ENCODE measurements at regions not wholly inside any gene's neighbourhood (a gene's known extent, or its start where the extent isn't known, plus 50 kb on each side); places are given as distances from the start of the nearest gene placed in this dataset.

DNA sequence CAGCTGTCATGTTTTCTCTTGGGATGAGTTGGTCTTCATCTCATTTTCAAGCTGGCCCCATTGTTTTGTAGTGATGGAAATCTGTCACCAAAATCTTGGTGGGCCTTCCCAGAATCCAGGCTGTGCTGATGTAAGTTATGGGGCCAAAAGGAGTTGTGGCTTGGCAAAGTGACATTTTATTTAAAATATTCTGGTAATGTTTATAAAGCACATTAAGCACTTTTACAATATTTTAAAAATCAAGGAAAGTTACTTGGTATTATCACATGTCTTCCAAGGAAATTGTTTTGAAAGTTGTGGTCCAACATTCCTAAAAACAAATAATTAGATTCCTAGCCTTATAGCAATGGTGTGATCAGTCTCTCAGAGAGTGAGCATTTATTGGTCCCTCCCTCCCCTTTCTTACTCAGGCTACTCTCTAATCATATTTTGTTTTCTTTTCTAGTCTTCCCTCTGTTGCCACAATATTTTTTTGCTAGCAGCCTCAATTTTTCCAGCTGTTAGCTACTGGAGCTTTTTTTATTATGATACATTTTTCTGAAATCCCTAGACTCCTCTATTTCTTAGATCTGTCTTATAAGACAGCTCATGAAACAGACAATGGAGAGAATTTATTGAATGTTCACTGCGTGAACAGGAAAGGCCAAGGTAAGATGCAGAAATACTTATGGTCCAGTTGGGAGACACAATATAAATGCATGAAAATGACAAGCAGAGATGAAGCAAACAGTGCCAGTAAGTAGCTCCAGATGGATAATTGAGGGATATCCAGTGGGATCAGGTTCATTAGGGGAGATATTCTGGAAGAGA is 408.1 kb upstream of the ZNF608 start:
- TF ChIP-seq JUND (IDR thresholded peaks at IDR 0.05; ENCODE audit: low read depth): no peak
- no peak for DNase-seq (ENCODE audit: low read depth in 1 of 2, low spot score in 1 of 2)
- in situ Hi-C loops (cut with HindIII; ENCODE audit: low pct_unique_long_range_greater_than_20kb, low sequenced_read_pairs): no loop called here

DNA sequence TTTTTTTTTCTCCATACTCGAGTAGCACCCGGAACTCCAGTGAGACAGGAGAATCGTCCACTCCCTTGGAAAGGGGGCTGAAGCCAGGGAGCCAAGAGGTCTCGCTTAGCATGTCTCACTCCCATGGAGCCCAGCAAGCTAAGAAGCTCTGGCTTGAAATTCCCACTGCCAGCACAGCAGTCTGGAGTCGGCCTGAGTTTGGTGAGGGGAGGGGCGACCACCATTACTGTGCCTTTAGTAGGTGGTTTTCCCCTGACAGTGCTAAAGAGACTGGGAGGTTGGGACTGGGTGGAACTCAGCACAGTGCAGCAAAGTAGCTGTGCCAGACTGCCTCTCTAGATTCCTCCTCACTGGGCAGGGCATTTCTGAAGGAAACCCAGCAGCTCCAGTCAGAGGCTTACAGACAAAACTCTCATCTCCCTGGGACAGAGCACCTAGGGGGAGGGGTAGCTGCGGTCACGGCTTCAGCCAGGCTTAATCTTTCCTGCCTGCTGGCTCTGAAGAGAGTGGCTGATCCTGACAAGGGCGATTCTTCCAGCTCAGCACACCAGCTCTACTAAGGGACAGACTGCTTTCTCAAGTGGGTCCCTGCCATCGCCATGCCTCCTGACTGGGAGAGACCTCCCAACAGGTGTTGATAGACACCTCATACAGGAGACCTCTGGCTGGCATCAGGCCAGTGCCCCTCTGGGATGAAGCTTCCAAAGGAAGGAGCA is 414.5 kb upstream of the ZNF608 start:
- DNase-seq (ENCODE audit: low read depth in 1 of 2, low spot score in 1 of 2): no peak
- TF ChIP-seq JUND (IDR thresholded peaks at IDR 0.05; ENCODE audit: low read depth): no peak
- in situ Hi-C loops (cut with HindIII; ENCODE audit: low pct_unique_long_range_greater_than_20kb, low sequenced_read_pairs): no loop called here

DNA sequence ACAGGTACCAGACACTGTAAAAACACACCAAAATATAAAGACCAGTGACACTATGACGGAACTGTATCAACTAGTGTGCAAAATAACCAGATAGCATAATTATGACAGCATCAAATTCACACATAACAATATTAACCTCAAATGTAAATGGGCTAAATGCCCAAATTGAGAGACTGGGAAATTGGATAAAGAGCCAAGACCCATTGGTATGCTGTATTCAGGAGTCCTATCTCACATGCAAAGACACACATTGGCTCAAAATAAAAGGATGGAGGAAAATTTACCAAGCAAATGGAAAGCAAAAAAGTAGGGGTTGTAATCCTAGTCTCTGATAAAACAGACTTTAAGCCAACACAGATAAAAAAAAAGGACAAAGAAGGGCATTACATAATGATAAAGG is 416.3 kb upstream of the ZNF608 start:
- in situ Hi-C loops (cut with HindIII; ENCODE audit: low pct_unique_long_range_greater_than_20kb, low sequenced_read_pairs): no loop called here
- no peak for DNase-seq (ENCODE audit: low read depth in 1 of 2, low spot score in 1 of 2)
- no peak for TF ChIP-seq JUND (IDR thresholded peaks at IDR 0.05; ENCODE audit: low read depth)

DNA sequence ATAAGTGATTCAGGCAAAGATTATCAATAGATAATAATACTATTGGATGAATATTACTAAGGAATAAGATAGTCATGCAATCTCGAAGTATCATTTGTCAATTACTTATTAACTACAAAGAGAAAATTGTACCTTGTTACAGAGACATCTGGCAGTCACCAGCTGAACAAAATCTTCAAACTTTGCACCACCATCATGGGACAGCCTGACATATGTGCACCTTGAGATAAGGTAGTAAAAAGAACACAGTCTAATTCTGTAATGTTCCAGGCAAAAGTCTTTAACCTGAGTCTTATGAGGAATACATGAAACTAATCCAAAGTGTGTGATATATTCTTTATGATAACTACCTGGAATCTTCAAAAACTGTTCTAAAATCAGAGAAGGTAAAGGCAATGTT is 423.0 kb upstream of the ZNF608 start:
- in situ Hi-C loops (cut with HindIII; ENCODE audit: low pct_unique_long_range_greater_than_20kb, low sequenced_read_pairs): no loop called here
- no peak for DNase-seq (ENCODE audit: low read depth in 1 of 2, low spot score in 1 of 2)
- TF ChIP-seq JUND (IDR thresholded peaks at IDR 0.05; ENCODE audit: low read depth): no peak

DNA sequence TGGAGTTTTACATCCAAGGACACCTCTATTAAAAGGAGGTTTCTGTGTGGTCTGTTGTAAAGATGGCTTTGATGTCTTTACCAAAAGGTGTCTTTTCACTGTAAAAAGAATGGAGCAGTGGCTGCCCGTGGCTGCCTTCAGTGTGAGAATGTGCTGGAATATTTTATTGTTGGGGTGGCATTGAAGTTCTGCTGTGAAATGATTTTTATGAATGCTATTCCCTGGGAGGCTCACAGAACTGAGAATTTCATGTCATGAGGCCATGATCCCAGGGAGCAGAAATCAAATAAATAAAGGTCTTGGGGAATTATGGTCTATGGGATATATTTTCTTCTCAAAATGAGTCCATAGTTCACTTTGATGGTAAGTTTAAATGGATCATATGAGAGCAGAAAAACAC is 425.2 kb upstream of the ZNF608 start:
- TF ChIP-seq JUND (IDR thresholded peaks at IDR 0.05; ENCODE audit: low read depth): no peak
- in situ Hi-C loops (cut with HindIII; ENCODE audit: low pct_unique_long_range_greater_than_20kb, low sequenced_read_pairs): no loop called here
- DNase-seq (ENCODE audit: low read depth in 1 of 2, low spot score in 1 of 2): no peak

DNA sequence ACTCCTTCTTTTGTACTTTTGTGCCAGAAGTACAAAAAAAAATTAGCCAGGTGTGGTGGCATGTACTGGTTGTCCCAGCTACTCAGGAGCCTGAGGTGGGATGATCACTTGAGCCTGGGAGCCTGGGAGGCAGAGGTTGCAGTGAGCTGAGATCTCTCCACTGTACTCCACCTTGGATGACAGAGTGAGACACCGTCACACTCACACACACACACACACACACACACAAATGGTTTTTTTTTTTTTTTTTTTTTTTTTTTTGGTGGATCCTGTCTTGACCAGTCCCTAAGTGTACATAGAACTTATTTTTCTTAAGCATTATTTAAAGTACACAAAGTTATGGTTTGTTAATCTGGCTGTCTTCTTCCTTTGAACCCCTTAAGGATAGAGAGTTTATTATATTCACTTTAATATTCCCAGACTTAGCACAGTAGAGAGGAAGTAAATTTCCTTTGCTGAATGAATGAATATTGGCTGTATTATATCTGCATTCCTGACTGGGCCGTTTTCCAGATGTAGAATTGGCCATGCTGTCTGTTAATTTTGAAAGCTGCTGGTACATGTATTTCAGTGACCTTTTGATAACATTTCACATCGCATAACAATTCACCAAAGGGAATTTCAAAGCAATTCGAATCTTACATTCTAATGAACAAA is 429.0 kb upstream of the ZNF608 start:
- in situ Hi-C loops (cut with HindIII; ENCODE audit: low pct_unique_long_range_greater_than_20kb, low sequenced_read_pairs): no loop called here
- no peak for TF ChIP-seq JUND (IDR thresholded peaks at IDR 0.05; ENCODE audit: low read depth)

DNA sequence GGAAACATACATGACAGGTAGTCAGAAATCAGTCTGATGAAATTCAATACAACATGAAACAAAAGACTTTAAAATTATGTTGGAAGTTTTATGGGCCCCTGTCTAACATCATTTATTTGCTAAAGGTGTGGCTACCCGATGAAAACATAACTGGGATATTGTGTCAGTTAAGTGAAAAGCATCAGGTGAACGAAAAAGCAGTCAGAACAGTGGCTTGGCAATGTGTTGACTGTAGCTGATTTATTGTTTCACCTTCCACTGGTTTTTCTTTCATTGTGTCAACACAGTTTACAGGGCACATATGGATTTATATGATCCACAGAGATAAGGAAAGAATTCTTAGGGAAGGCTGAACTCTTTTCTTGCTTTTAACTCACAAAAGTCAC is 429.6 kb upstream of the ZNF608 start:
- peak in 1 of 2 experiments; percentile 41 for DNase-seq (ENCODE audit: low read depth in 1 of 2, low spot score in 1 of 2)
- in situ Hi-C loops (cut with HindIII; ENCODE audit: low pct_unique_long_range_greater_than_20kb, low sequenced_read_pairs): no loop called here
- no peak for TF ChIP-seq JUND (IDR thresholded peaks at IDR 0.05; ENCODE audit: low read depth)

More for the DNA sequence above, 429.0 kb upstream of the ZNF608 start:
- DNase-seq (ENCODE audit: low read depth in 1 of 2, low spot score in 1 of 2): no peak

DNA sequence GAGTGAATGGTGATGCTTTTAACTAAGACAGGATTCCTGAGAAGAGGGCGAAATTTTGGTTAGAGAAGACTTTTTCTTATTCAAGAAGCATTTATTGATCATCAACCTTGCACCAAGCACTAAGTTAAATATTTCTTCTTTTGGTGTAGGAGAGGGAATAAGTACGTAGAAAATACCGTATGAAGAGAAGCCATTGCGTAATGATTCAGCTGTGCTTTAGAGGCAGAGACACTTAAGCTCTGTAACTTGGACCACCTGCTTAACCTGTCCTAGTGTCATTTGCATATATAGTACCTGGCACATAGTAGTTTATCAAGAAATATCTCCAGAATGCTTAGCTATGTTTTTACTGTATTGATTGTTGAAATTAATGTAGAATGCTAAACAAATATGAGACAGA is 430.9 kb upstream of the ZNF608 start:
- in situ Hi-C loops (cut with HindIII; ENCODE audit: low pct_unique_long_range_greater_than_20kb, low sequenced_read_pairs): no loop called here
- DNase-seq (ENCODE audit: low read depth in 1 of 2, low spot score in 1 of 2): no peak
- no peak for TF ChIP-seq JUND (IDR thresholded peaks at IDR 0.05; ENCODE audit: low read depth)

DNA sequence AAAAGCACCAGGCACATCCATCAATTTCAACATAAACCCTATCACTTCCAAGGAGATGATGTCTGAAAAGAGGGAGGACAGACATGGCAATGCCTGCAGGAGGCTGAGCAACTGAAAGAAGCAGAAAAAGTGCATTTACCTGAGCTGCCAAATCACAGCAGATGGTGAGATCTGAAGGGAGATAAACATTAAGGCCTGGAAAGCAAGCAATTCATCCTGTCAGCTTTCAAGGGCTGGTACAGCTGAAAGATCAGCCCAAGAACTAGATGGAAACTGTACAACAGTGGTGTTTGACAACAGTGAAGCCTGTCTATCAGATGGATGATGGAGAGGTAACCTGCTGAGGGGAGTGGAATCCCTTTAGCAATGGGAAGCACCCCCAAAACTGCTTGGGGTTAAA is 433.2 kb upstream of the ZNF608 start:
- TF ChIP-seq JUND (IDR thresholded peaks at IDR 0.05; ENCODE audit: low read depth): no peak
- in situ Hi-C loops (cut with HindIII; ENCODE audit: low pct_unique_long_range_greater_than_20kb, low sequenced_read_pairs): no loop called here

DNA sequence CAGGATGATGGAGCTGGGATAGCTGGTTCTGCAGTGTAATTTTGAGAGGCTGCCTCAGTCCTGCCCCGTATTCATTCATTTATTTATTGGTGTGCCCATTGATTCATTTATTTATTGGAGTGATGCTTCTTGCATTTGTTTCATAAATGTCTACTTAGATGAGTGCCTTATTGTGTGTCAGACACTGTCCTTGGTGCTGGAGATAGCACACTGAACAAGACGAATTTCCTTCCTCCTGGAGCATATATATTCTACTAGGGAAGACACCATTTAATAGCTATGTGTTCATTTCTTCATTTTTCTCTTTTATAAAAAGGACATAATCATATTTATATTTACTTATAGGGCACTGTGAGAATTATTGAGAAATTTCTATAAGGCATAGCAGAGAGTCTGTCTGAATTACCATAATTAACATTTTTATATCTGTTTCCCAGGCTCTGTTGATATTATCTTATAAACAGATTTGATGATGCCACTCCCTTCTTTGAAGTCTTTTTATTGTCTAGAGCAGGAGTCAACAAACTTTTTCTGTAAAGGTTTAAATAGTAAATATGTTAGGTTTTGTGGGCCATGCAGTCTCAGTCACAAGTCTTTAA is 433.9 kb upstream of the ZNF608 start:
- in situ Hi-C loops (cut with HindIII; ENCODE audit: low pct_unique_long_range_greater_than_20kb, low sequenced_read_pairs): no loop called here
- no peak for TF ChIP-seq JUND (IDR thresholded peaks at IDR 0.05; ENCODE audit: low read depth)
- DNase-seq (ENCODE audit: low read depth in 1 of 2, low spot score in 1 of 2): peak in 1 of 2 experiments; percentile 65

More for the DNA sequence above, 433.2 kb upstream of the ZNF608 start:
- DNase-seq (ENCODE audit: low read depth in 1 of 2, low spot score in 1 of 2): no peak

DNA sequence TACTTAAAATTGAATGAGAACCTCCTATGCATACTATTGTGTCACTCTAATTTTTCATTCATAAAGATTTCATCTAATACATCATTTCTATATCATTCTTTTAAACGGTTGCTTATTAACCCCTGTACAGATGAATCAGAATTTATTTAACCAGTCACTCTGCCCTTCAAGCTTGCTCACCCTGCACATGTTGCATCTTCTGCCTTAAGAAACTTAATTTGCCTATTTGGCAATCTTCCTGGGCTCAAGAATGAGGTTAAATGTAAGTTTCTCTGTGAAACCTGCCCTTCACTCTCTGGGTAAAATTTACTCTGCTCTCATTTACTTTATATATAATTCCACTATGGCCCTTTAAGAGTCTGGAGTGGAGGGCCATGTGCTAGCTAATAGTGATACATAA is 434.7 kb upstream of the ZNF608 start:
- in situ Hi-C loops (cut with HindIII; ENCODE audit: low pct_unique_long_range_greater_than_20kb, low sequenced_read_pairs): no loop called here
- no peak for DNase-seq (ENCODE audit: low read depth in 1 of 2, low spot score in 1 of 2)
- no peak for TF ChIP-seq JUND (IDR thresholded peaks at IDR 0.05; ENCODE audit: low read depth)

DNA sequence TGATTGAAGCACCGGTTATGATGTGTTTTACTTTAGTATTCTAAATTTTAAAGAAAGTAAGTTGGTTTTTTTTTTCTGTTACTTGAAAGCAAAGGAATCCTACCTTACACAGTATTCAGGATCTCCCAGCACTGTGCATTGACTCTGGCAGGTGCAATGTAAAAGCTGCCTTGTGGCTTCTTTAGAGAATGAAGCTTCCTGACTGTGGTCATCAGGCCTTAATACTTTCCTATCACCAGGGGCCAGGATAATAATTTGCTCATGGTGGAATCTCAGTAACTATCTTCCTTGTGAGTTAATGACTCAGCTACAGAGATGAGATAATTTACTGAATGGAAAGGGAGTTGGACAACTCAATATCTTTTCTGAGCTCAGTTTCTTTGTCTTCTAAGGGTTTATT is 435.5 kb upstream of the ZNF608 start:
- TF ChIP-seq JUND (IDR thresholded peaks at IDR 0.05; ENCODE audit: low read depth): no peak
- in situ Hi-C loops (cut with HindIII; ENCODE audit: low pct_unique_long_range_greater_than_20kb, low sequenced_read_pairs): no loop called here
- no peak for DNase-seq (ENCODE audit: low read depth in 1 of 2, low spot score in 1 of 2)

DNA sequence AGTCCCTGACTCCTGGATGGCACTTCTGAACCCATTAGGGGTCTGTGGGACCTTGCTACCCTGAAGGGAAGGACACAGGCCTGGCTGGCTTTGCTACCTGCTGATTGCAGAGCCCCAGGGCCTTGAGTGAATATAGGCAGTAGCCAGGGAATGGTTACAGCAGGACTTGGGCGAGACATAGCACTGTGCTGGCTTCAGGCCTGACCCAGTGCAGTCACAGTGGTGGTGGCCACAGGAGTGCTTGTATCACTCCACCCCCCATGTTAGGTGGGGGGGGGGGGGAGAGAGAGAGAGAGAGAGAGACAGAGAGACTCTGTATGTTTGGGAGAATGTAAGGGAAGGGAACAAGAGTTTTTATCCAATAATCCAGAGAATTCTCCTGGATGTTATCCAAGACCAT is 439.3 kb upstream of the ZNF608 start:
- no peak for TF ChIP-seq JUND (IDR thresholded peaks at IDR 0.05; ENCODE audit: low read depth)
- in situ Hi-C loops (cut with HindIII; ENCODE audit: low pct_unique_long_range_greater_than_20kb, low sequenced_read_pairs): no loop called here
- DNase-seq (ENCODE audit: low read depth in 1 of 2, low spot score in 1 of 2): no peak
